Stimulated activated effector memory CD8-positive, alpha-beta T cell treated with anti-CD3 and anti-CD28 coated beads, Interleukin-12 subunit alpha, Interleukin-12 subunit beta, amount 100 ng/mL, for 72 hours (primary cell): ENCODE measurements at regions not wholly inside any gene's neighbourhood (a gene's known extent, or its start where the extent isn't known, plus 50 kb on each side); places are given as distances from the start of the nearest gene placed in this dataset.
"Not testable (repeated sequence)": the region's sequence is repeated elsewhere in the genome, so short reads cannot be mapped to it uniquely, and the experiment has no call there.

Experiments used
- ATAC-seq: fragments of 150-1000 bp; cut with Tn5 transposase; 2 replicates; pipeline ENCODE4 v1.10.0; 2021
- DNase-seq, 2 donors: peaks; one replicate each; pipeline ENCODE4 v3.0.0; 2021 to 2022; ENCODE audit warnings: low spot score in 2 of 2
- H3K27ac Mint-ChIP-seq: one replicate; pipeline ENCODE4 v1.8.0; 2022; ENCODE audit warnings: mild to moderate bottlenecking, mixed read lengths
- H3K36me3 Mint-ChIP-seq: one replicate; pipeline ENCODE4 v1.8.0; 2022; ENCODE audit warnings: mild to moderate bottlenecking, mixed read lengths
- H3K4me1 Mint-ChIP-seq: one replicate; pipeline ENCODE4 v1.8.0; 2022; ENCODE audit warnings: mixed read lengths
- H3K4me3 Mint-ChIP-seq: one replicate; pipeline ENCODE4 v1.8.0; 2022; ENCODE audit warnings: mild to moderate bottlenecking, mixed read lengths
- H3K9me3 Mint-ChIP-seq: one replicate; pipeline ENCODE4 v1.8.0; 2022; ENCODE audit warnings: mixed read lengths

GRCh38 chr2:16738361-16739225, 73.0 kb upstream of the CYRIA start:
- Mint-ChIP-seq H3K27ac (no peak overlapping the region), H3K4me1 (no peaks in the 10 kb centered on the region), H3K36me3 (no peaks in the 10 kb centered on the region), H3K9me3 (no peaks in the 10 kb centered on the region), H3K4me3 (no peak overlapping the region)
- ATAC-seq (no peak), DNase-seq (no peak)

- no peak for DNase-seq
- Mint-ChIP-seq H3K9me3 (no peaks in the 10 kb centered on the region), H3K36me3 (no peaks in the 10 kb centered on the region), H3K27ac (no peak overlapping the region), H3K4me3 (no peak overlapping the region), H3K4me1 (no peaks in the 10 kb centered on the region)
- no peak for ATAC-seq
These were observed 72.2 kb upstream of the CYRIA start for GRCh38 chr2:16737812-16738211.

DNA sequence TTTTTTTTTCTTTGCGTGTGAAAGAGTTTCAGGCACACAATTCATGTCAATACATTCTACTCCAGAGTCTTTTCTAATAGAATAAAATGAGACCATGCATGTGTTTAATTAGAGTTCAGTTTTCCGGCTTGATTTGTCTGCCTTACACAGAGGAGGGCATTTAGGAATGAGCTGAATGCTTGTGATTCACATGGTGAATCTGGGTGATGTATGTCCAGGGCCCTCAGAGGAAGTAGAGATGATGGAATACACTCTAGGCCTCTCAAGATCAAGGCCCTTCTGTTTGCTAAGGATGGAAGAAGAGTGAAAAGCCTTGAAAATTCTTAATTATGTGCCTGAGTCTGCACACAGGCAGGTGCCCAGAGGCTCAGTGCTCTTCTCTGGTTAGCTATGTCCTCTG, 71.0 kb upstream of the CYRIA start:
- DNase-seq (no peak), ATAC-seq (no peak)
- H3K9me3 Mint-ChIP-seq = no peaks in the 10 kb centered on the region
- H3K4me1 Mint-ChIP-seq = no peaks in the 10 kb centered on the region
- no peak overlapping the region for H3K4me3 Mint-ChIP-seq
- H3K27ac Mint-ChIP-seq = no peak overlapping the region
- no peaks in the 10 kb centered on the region for H3K36me3 Mint-ChIP-seq

DNA sequence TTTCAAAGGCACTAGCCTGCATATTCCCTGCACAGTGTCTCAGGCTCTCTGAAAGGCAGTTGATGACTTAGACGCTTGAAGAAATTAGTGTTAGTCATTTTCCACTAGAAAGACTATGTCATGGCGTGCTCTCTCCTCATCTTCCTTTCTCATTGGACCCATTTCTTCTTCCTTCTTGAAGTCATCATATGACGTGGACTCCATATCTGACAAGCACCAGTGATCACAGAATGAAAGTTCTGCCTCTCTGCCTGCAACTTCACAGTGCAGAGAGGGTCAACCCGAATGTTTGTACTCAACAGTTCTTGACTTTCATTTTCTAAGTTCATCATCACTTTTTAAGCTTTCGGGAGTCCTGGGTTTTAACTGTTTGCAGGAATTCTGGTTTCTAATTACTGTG, 63.7 kb upstream of the CYRIA start:
- peak overlapping the region; percentile 3 for H3K4me3 Mint-ChIP-seq
- no peak for DNase-seq
- peak; percentile 64 for ATAC-seq
- no peaks in the 10 kb centered on the region for H3K36me3 Mint-ChIP-seq
- H3K27ac Mint-ChIP-seq = peak overlapping the region; percentile 11
- peaks cover 3% of the 10 kb centered on the region for H3K9me3 Mint-ChIP-seq
- H3K4me1 Mint-ChIP-seq = peaks cover 6% of the 10 kb centered on the region

- Mint-ChIP-seq H3K4me1 (peaks cover 6% of the 10 kb centered on the region), H3K36me3 (no peaks in the 10 kb centered on the region), H3K9me3 (peaks cover 3% of the 10 kb centered on the region), H3K27ac (peak overlapping the region; percentile 11), H3K4me3 (peak overlapping the region; percentile 3)
- ATAC-seq = peak; percentile 70
- DNase-seq = no peak
These were observed 62.9 kb upstream of the CYRIA start for GRCh38 chr2:16728351-16729136.

GRCh38 chr2:16727849-16728248, 62.2 kb upstream of the CYRIA start:
- H3K4me1 Mint-ChIP-seq, ATAC-seq, H3K27ac Mint-ChIP-seq: not testable (repeated sequence)

GRCh38 chr2:16727256-16727655, 61.6 kb upstream of the CYRIA start:
- Mint-ChIP-seq H3K27ac (no peak overlapping the region), H3K9me3 (peaks cover 3% of the 10 kb centered on the region), H3K4me3 (no peak overlapping the region), H3K36me3 (no peaks in the 10 kb centered on the region), H3K4me1 (peaks cover 6% of the 10 kb centered on the region)
- ATAC-seq (no peak), DNase-seq (no peak)

More at GRCh38 chr2:16727849-16728248, 62.2 kb upstream of the CYRIA start:
- not testable (repeated sequence) for H3K9me3 Mint-ChIP-seq, DNase-seq, H3K36me3 Mint-ChIP-seq, H3K4me3 Mint-ChIP-seq

DNA sequence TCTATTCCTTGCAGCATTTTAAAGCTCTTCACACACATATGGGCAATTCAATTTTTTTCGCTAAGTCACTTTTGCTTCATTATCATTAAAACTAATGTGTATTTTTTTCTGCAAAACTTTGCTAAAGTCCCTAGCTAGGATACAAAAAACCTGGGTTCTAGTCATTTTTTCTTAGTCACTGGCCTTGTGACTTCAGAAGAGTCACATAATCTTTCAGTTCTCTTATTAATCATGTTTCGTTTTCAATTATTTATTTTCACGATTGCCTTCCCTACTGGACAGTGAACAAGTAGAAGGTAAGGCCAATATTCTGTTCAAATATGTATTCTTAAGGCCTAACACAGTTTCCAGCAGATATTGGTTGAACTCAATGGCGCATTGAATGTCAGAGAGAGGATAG, 60.9 kb upstream of the CYRIA start:
- no peak for DNase-seq
- ATAC-seq = no peak
- Mint-ChIP-seq H3K36me3 (no peaks in the 10 kb centered on the region), H3K4me1 (peaks cover 6% of the 10 kb centered on the region), H3K4me3 (no peak overlapping the region), H3K9me3 (peaks cover 3% of the 10 kb centered on the region), H3K27ac (no peak overlapping the region)

GRCh38 chr2:16726147-16726546, 60.5 kb upstream of the CYRIA start:
- H3K27ac Mint-ChIP-seq = no peak overlapping the region
- no peak for DNase-seq
- no peak for ATAC-seq
- H3K36me3 Mint-ChIP-seq = no peaks in the 10 kb centered on the region
- H3K9me3 Mint-ChIP-seq = peaks cover 3% of the 10 kb centered on the region
- H3K4me1 Mint-ChIP-seq = peaks cover 6% of the 10 kb centered on the region
- no peak overlapping the region for H3K4me3 Mint-ChIP-seq

GRCh38 chr2:16725549-16725948, 59.9 kb upstream of the CYRIA start:
- H3K36me3 Mint-ChIP-seq = no peaks in the 10 kb centered on the region
- no peak for DNase-seq

GRCh38 chr2:16722677-16723076, 57.0 kb upstream of the CYRIA start:
- DNase-seq (no peak), ATAC-seq (no peak)
- Mint-ChIP-seq H3K4me1 (peaks cover 6% of the 10 kb centered on the region), H3K36me3 (no peaks in the 10 kb centered on the region), H3K9me3 (peaks cover 3% of the 10 kb centered on the region), H3K27ac (no peak overlapping the region), H3K4me3 (no peak overlapping the region)

More at GRCh38 chr2:16725549-16725948, 59.9 kb upstream of the CYRIA start:
- Mint-ChIP-seq H3K4me1 (peaks cover 6% of the 10 kb centered on the region), H3K9me3 (peaks cover 3% of the 10 kb centered on the region), H3K4me3 (no peak overlapping the region), H3K27ac (no peak overlapping the region)
- peak; percentile 87 for ATAC-seq

DNA sequence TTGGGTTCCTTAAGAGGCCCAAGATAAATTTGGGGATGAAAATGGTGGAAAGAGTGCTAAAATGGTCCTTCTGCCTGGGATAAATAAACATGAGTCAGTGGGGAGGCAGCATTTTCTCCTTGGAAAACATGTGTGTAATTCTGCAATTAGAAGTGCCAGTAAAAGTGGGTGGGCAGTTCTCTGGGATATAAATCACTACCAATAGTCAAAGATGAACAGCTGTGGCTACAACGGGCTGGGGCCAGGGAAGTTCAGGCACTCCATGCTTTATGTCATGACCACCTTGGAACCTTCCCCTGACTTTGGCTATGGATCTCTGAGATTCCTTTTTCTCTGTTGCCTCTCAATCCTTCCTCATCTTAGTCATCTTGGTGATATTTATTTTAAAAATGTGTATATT, 56.5 kb upstream of the CYRIA start:
- Mint-ChIP-seq H3K4me3 (no peak overlapping the region), H3K9me3 (peaks cover 3% of the 10 kb centered on the region), H3K4me1 (peaks cover 6% of the 10 kb centered on the region), H3K36me3 (no peaks in the 10 kb centered on the region), H3K27ac (no peak overlapping the region)
- ATAC-seq (no peak), DNase-seq (no peak)

DNA sequence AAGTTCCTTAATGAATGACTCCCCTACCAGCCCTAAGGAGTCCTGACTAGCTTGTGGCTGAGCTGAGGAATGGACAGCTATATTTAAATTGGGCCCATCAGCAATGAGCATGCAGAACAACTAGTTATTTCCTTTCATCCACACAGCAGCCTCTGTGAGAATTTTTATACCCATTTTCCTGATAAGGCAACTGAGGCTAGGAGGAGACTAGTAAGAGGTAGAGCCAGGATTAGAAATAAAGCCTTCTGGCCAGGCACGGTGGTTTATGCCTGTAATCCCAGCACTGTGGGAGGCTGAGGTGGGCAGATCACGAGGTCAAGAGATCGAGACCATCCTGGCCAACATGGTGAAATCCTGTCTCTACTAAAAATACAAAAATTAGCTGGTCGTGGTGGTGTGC, 55.9 kb upstream of the CYRIA start:
- H3K9me3 Mint-ChIP-seq, DNase-seq, H3K4me3 Mint-ChIP-seq, ATAC-seq, H3K27ac Mint-ChIP-seq, H3K4me1 Mint-ChIP-seq, H3K36me3 Mint-ChIP-seq: not testable (repeated sequence)

- not testable (repeated sequence) for H3K4me3 Mint-ChIP-seq, H3K9me3 Mint-ChIP-seq, H3K36me3 Mint-ChIP-seq, ATAC-seq, H3K4me1 Mint-ChIP-seq, H3K27ac Mint-ChIP-seq, DNase-seq
These were observed 55.1 kb upstream of the CYRIA start for GRCh38 chr2:16720737-16721136.

DNA sequence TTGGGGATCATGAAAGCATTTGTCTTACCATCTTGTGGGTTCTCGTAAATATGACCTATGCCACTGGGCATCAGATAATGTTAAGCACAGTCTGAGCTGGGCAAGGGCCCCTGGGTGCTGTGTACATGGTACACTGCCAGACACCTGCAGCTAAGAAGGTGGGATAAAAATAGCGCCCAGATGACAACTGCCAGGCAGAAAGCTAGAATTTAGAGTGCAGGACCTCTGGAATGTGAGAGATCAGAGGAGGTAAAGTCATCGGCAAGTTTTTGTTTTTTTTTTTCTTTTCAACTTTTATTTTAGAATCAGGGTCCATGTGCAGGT, 53.8 kb upstream of the CYRIA start:
- Mint-ChIP-seq H3K4me3 (no peak overlapping the region), H3K4me1 (no peaks in the 10 kb centered on the region), H3K9me3 (no peaks in the 10 kb centered on the region), H3K27ac (no peak overlapping the region), H3K36me3 (no peaks in the 10 kb centered on the region)
- no peak for DNase-seq
- peak; percentile 42 for ATAC-seq
